ENCODE measurements at regions not wholly inside any gene's neighbourhood (a gene's known extent, or its start where the extent isn't known, plus 50 kb on each side); places are given as distances from the start of the nearest gene placed in this dataset.

GRCh38 chr15:25508369-25509002 lies 69.7 kb upstream of the UBE3A start:
- Mint-ChIP-seq H3K36me3 (no peaks in the 10 kb centered on the region), H3K9me3 (no peaks in the 10 kb centered on the region), H3K27ac (no peak overlapping the region), H3K4me1 (no peaks in the 10 kb centered on the region), H3K27me3 (no peaks in the 10 kb centered on the region), H3K4me3 (no peak overlapping the region)
- CTCF ChIA-PET = interaction anchor here (0.6 to 2.6 kb wide), 17 partner anchors 10 to 1163 kb away, joined by 3 to 26 read pairs (median 3); no protein-coding TSS in a partner anchor
- DNase-seq = no peak

- H3K4me1 Mint-ChIP-seq = no peaks in the 10 kb centered on the region
- no peaks in the 10 kb centered on the region for H3K9me3 Mint-ChIP-seq
- CTCF ChIA-PET = interaction anchor here (0.9 kb wide), 1 partner anchor 429 kb away, joined by 3 read pairs; no protein-coding TSS in a partner anchor
- H3K4me3 Mint-ChIP-seq = no peak overlapping the region
- no peaks in the 10 kb centered on the region for H3K36me3 Mint-ChIP-seq
- no peaks in the 10 kb centered on the region for H3K27me3 Mint-ChIP-seq
- H3K27ac Mint-ChIP-seq = no peak overlapping the region
- DNase-seq = no peak
These were observed 65.5 kb upstream of the UBE3A start for GRCh38 chr15:25504307-25504706.

- CTCF ChIA-PET = no interaction called here
- H3K9me3 Mint-ChIP-seq = no peaks in the 10 kb centered on the region
- no peak for DNase-seq
- no peak overlapping the region for H3K4me3 Mint-ChIP-seq
- H3K4me1 Mint-ChIP-seq = no peaks in the 10 kb centered on the region
- no peaks in the 10 kb centered on the region for H3K36me3 Mint-ChIP-seq
- H3K27ac Mint-ChIP-seq = no peak overlapping the region
- H3K27me3 Mint-ChIP-seq = no peaks in the 10 kb centered on the region
These were observed 63.1 kb upstream of the UBE3A start for GRCh38 chr15:25501828-25502446.

GRCh38 chr15:25498835-25499234 lies 60.0 kb upstream of the UBE3A start:
- CTCF ChIA-PET = no interaction called here
- Mint-ChIP-seq H3K27me3 (no peaks in the 10 kb centered on the region), H3K4me3 (no peak overlapping the region), H3K36me3 (no peaks in the 10 kb centered on the region), H3K4me1 (no peaks in the 10 kb centered on the region), H3K9me3 (no peaks in the 10 kb centered on the region), H3K27ac (no peak overlapping the region)
- DNase-seq = no peak

- Mint-ChIP-seq H3K4me1 (no peaks in the 10 kb centered on the region), H3K27me3 (no peaks in the 10 kb centered on the region)
These were observed 59.1 kb upstream of the UBE3A start for GRCh38 chr15:25497934-25498333.

GRCh38 chr15:25493823-25494526 lies 55.2 kb upstream of the UBE3A start:
- no peaks in the 10 kb centered on the region for H3K36me3 Mint-ChIP-seq
- no peaks in the 10 kb centered on the region for H3K4me1 Mint-ChIP-seq
- DNase-seq = no peak
- H3K9me3 Mint-ChIP-seq = peaks cover 5% of the 10 kb centered on the region
- CTCF ChIA-PET = no interaction called here
- H3K27me3 Mint-ChIP-seq = no peaks in the 10 kb centered on the region
- H3K27ac Mint-ChIP-seq = no peak overlapping the region
- H3K4me3 Mint-ChIP-seq = no peak overlapping the region

More at GRCh38 chr15:25497934-25498333, 59.1 kb upstream of the UBE3A start:
- no peak for DNase-seq
- no peak overlapping the region for H3K27ac Mint-ChIP-seq
- H3K9me3 Mint-ChIP-seq = peaks cover 2% of the 10 kb centered on the region
- CTCF ChIA-PET = no interaction called here
- H3K36me3 Mint-ChIP-seq = no peaks in the 10 kb centered on the region
- H3K4me3 Mint-ChIP-seq = no peak overlapping the region

GRCh38 chr15:25492315-25492714 lies 53.5 kb upstream of the UBE3A start:
- Mint-ChIP-seq H3K9me3 (peaks cover 5% of the 10 kb centered on the region), H3K4me3 (no peak overlapping the region), H3K4me1 (no peaks in the 10 kb centered on the region), H3K27me3 (no peaks in the 10 kb centered on the region), H3K27ac (no peak overlapping the region), H3K36me3 (no peaks in the 10 kb centered on the region)
- no peak for DNase-seq
- CTCF ChIA-PET = no interaction called here

Measured in activated naive CD4-positive, alpha-beta T cell treated with anti-CD3 and anti-CD28 coated beads, Interleukin-2, amount 10 ng/mL, durations not matched to agents 7 days and 5 days (primary cell).